Osteoblast (primary cell): ENCODE measurements at regions not wholly inside any gene's neighbourhood (a gene's known extent, or its start where the extent isn't known, plus 50 kb on each side); places are given as distances from the start of the nearest gene placed in this dataset.

Source experiments
- DNase-seq: peaks from one replicate; pipeline ENCODE4 v3.0.0; 2011; ENCODE audit warnings: low spot score, mixed read lengths; ENCODE audit not compliant: insufficient read length; ENCODE audit errors: missing footprints
- H2AFZ ChIP-seq: 2 replicates; pipeline ENCODE4 v1.6.0; 2011; ENCODE audit warnings: mild to moderate bottlenecking, low read length
- H3K27ac ChIP-seq: 2 replicates; pipeline ENCODE4 v1.5.1; 2011; ENCODE audit warnings: mild to moderate bottlenecking, low read depth, low read length, moderate library complexity
- H3K27me3 ChIP-seq: 2 replicates; pipeline ENCODE4 v1.6.0; 2012; ENCODE audit warnings: mild to moderate bottlenecking, control low read depth, inconsistent platforms, low read length, moderate library complexity; ENCODE audit not compliant: insufficient read depth
- H3K36me3 ChIP-seq: 2 replicates; pipeline ENCODE4 v1.5.1; 2011; ENCODE audit warnings: mild to moderate bottlenecking, low read length, control low read depth, moderate library complexity; ENCODE audit not compliant: insufficient read depth
- H3K4me1 ChIP-seq: 2 replicates; pipeline ENCODE4 v1.5.1; 2011; ENCODE audit warnings: mild to moderate bottlenecking, low read length, control low read depth, moderate library complexity; ENCODE audit not compliant: insufficient read depth
- H3K4me2 ChIP-seq: 2 replicates; pipeline ENCODE4 v1.6.0; 2011; ENCODE audit warnings: mild to moderate bottlenecking, low read length; ENCODE audit not compliant: insufficient read depth
- H3K4me3 ChIP-seq: fragments of 200-600 bp; sonication (generic); 3 replicates; pipeline ENCODE4 v1.5.1; 2012; ENCODE audit warnings: mild to moderate bottlenecking, low read length, inconsistent platforms; ENCODE audit not compliant: insufficient read depth
- H3K79me2 ChIP-seq: 2 replicates; pipeline ENCODE4 v1.6.0; 2012; ENCODE audit warnings: mild to moderate bottlenecking, low read length, control low read depth, inconsistent platforms; ENCODE audit not compliant: insufficient read depth
- H3K9me3 ChIP-seq: 2 replicates; pipeline ENCODE4 v1.5.1; 2011; ENCODE audit warnings: low read depth, low read length, control low read depth
- H4K20me1 ChIP-seq: 2 replicates; pipeline ENCODE4 v1.6.0; 2012; ENCODE audit warnings: mild to moderate bottlenecking, low read length, control low read depth; ENCODE audit not compliant: insufficient read depth
- CTCF ChIP-seq: IDR thresholded peaks from 2 replicates; pipeline ENCODE4 v1.5.1; 2011; ENCODE audit warnings: mild to moderate bottlenecking, low read depth, low read length, moderate library complexity; ENCODE audit errors: extremely low read depth

GRCh38 chr7:1310936-1311335 is 78.3 kb downstream of the UNCX start:
- H3K27me3 ChIP-seq = no peaks in the 10 kb centered on the region
- H2AFZ ChIP-seq = no peak overlapping the region
- no peaks in the 10 kb centered on the region for H3K9me3 ChIP-seq
- H3K36me3 ChIP-seq = no peaks in the 10 kb centered on the region
- H3K4me1 ChIP-seq = no peaks in the 10 kb centered on the region
- no peak overlapping the region for H3K4me3 ChIP-seq
- no peak for TF ChIP-seq CTCF
- H3K27ac ChIP-seq = no peak overlapping the region
- H3K4me2 ChIP-seq = no peak overlapping the region
- no peaks in the 10 kb centered on the region for H3K79me2 ChIP-seq
- no peak for DNase-seq
- H4K20me1 ChIP-seq = no peaks in the 10 kb centered on the region

GRCh38 chr7:1311406-1312135 is 78.9 kb downstream of the UNCX start:
- no peaks in the 10 kb centered on the region for H4K20me1 ChIP-seq
- H3K27ac ChIP-seq = no peak overlapping the region
- H3K36me3 ChIP-seq = no peaks in the 10 kb centered on the region
- no peaks in the 10 kb centered on the region for H3K4me1 ChIP-seq
- no peak overlapping the region for H3K4me3 ChIP-seq
- H3K4me2 ChIP-seq = no peak overlapping the region
- TF ChIP-seq CTCF = no peak
- H2AFZ ChIP-seq = no peak overlapping the region
- H3K27me3 ChIP-seq = no peaks in the 10 kb centered on the region
- H3K9me3 ChIP-seq = no peaks in the 10 kb centered on the region
- H3K79me2 ChIP-seq = no peaks in the 10 kb centered on the region
- DNase-seq = no peak

- no peaks in the 10 kb centered on the region for H3K79me2 ChIP-seq
- no peak for TF ChIP-seq CTCF
- no peaks in the 10 kb centered on the region for H3K4me1 ChIP-seq
- H3K9me3 ChIP-seq = no peaks in the 10 kb centered on the region
- H4K20me1 ChIP-seq = no peaks in the 10 kb centered on the region
- H2AFZ ChIP-seq = no peak overlapping the region
- no peaks in the 10 kb centered on the region for H3K36me3 ChIP-seq
- no peaks in the 10 kb centered on the region for H3K27me3 ChIP-seq
- H3K27ac ChIP-seq = no peak overlapping the region
- H3K4me2 ChIP-seq = no peak overlapping the region
- DNase-seq = no peak
- H3K4me3 ChIP-seq = no peak overlapping the region
These were observed 79.7 kb downstream of the UNCX start for GRCh38 chr7:1312136-1313070.

GRCh38 chr7:1313613-1314012 is 80.9 kb downstream of the UNCX start:
- H3K4me1 ChIP-seq = no peaks in the 10 kb centered on the region
- H3K36me3 ChIP-seq = no peaks in the 10 kb centered on the region
- no peaks in the 10 kb centered on the region for H3K79me2 ChIP-seq
- H2AFZ ChIP-seq = no peak overlapping the region
- TF ChIP-seq CTCF = no peak
- H3K9me3 ChIP-seq = no peaks in the 10 kb centered on the region
- no peaks in the 10 kb centered on the region for H3K27me3 ChIP-seq
- no peak overlapping the region for H3K4me3 ChIP-seq
- no peak overlapping the region for H3K27ac ChIP-seq
- DNase-seq = no peak
- no peaks in the 10 kb centered on the region for H4K20me1 ChIP-seq
- H3K4me2 ChIP-seq = no peak overlapping the region
